ENCODE measurements at regions not wholly inside any gene's neighbourhood (a gene's known extent, or its start where the extent isn't known, plus 50 kb on each side); places are given as distances from the start of the nearest gene placed in this dataset.

DNA sequence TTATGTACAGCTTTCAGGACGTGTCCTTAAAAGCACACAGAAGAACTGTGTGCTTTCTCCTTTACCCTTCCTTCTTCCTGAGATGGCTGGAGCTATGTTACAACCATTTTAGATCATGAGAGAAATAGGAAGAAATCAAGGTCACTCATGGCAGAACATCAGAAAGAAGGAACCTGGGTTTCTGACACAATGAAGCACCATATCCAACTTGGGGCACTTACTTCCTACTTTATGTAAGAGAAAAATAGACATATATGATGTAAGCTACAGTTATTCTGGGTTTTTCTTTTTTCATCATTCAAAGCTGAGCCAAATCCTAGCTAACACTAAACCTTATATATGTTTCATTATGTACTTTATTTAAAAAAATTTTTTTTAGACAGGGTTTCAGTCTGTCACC is 79.5 kb downstream of the FAM161A start:
- intact Hi-C loops (cut with DNase I; ENCODE audit: low total_unique reads), result no loop called here

GRCh38 chr2:61771904-61772845 is 81.7 kb downstream of the FAM161A start:
- Histone ChIP-seq H3K36me3 (no peaks in the 10 kb centered on the region), H3K27me3 (no peaks in the 10 kb centered on the region), H3K4me1 (no peaks in the 10 kb centered on the region), H3K27ac (no peak overlapping the region), H3K9me3 (no peaks in the 10 kb centered on the region), H3K4me3 (no peak overlapping the region)
- no peak for DNase-seq (ENCODE audit: low spot score in 2 of 2)
- no peak for TF ChIP-seq CTCF (IDR thresholded peaks at IDR 0.05)
- TF ChIP-seq POLR2AphosphoS5 (IDR thresholded peaks at IDR 0.05), result no peak
- TF ChIP-seq POLR2A (IDR thresholded peaks at IDR 0.05), result no peak
- intact Hi-C loops (cut with DNase I; ENCODE audit: low total_unique reads), result no loop called here

More for the DNA sequence above, 79.5 kb downstream of the FAM161A start:
- no peak overlapping the region for H3K27ac ChIP-seq
- no peak for DNase-seq (ENCODE audit: low spot score in 2 of 2)
- no peaks in the 10 kb centered on the region for H3K36me3 ChIP-seq
- TF ChIP-seq POLR2AphosphoS5 (IDR thresholded peaks at IDR 0.05) (no peak), POLR2A (IDR thresholded peaks at IDR 0.05) (no peak), CTCF (IDR thresholded peaks at IDR 0.05) (no peak)
- H3K27me3 ChIP-seq, result no peaks in the 10 kb centered on the region
- no peaks in the 10 kb centered on the region for H3K4me1 ChIP-seq
- H3K4me3 ChIP-seq, result no peak overlapping the region
- no peaks in the 10 kb centered on the region for H3K9me3 ChIP-seq

DNA sequence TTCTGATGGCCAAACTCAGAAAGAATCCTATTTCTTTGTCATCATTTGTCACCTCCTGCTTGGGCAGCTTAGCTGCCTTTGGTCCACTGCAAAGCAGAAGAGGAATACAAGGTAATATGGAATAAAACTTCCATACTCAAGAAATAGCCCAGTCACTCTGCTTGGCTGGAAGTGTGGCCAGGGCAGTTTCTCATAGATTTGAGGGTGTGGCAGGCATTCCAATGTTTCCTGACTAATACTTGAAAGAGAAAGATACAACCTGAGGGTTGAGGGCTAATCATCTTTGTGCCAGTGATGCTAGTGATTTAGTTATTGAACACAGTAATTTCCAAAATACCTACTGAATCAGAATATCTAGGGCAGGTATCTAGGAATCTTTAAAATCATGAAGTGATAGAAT is 83.1 kb downstream of the FAM161A start:
- no peak overlapping the region for H3K4me3 ChIP-seq
- H3K27ac ChIP-seq, result no peak overlapping the region
- TF ChIP-seq CTCF (IDR thresholded peaks at IDR 0.05) (no peak), POLR2A (IDR thresholded peaks at IDR 0.05) (no peak), POLR2AphosphoS5 (IDR thresholded peaks at IDR 0.05) (no peak)
- DNase-seq (ENCODE audit: low spot score in 2 of 2), result no peak
- intact Hi-C loops (cut with DNase I; ENCODE audit: low total_unique reads), result no loop called here
- no peaks in the 10 kb centered on the region for H3K4me1 ChIP-seq
- no peaks in the 10 kb centered on the region for H3K9me3 ChIP-seq
- no peaks in the 10 kb centered on the region for H3K27me3 ChIP-seq
- no peaks in the 10 kb centered on the region for H3K36me3 ChIP-seq

- Histone ChIP-seq H3K4me3 (no peak overlapping the region), H3K36me3 (no peaks in the 10 kb centered on the region), H3K27ac (no peak overlapping the region), H3K9me3 (no peaks in the 10 kb centered on the region), H3K27me3 (no peaks in the 10 kb centered on the region), H3K4me1 (no peaks in the 10 kb centered on the region)
- TF ChIP-seq POLR2A (IDR thresholded peaks at IDR 0.05) (no peak), POLR2AphosphoS5 (IDR thresholded peaks at IDR 0.05) (no peak), CTCF (IDR thresholded peaks at IDR 0.05) (no peak)
- no peak for DNase-seq (ENCODE audit: low spot score in 2 of 2)
- intact Hi-C loops (cut with DNase I; ENCODE audit: low total_unique reads), result no loop called here
Observed at GRCh38 chr2:61770298-61770697, 83.6 kb downstream of the FAM161A start.

- intact Hi-C loops (cut with DNase I; ENCODE audit: low total_unique reads), result no loop called here
- Histone ChIP-seq H3K36me3 (no peaks in the 10 kb centered on the region), H3K9me3 (no peaks in the 10 kb centered on the region), H3K27ac (no peak overlapping the region), H3K27me3 (no peaks in the 10 kb centered on the region), H3K4me1 (no peaks in the 10 kb centered on the region), H3K4me3 (no peak overlapping the region)
- no peak for DNase-seq (ENCODE audit: low spot score in 2 of 2)
- TF ChIP-seq POLR2A (IDR thresholded peaks at IDR 0.05) (no peak), CTCF (IDR thresholded peaks at IDR 0.05) (no peak), POLR2AphosphoS5 (IDR thresholded peaks at IDR 0.05) (no peak)
Observed at GRCh38 chr2:61769093-61769675, 84.7 kb downstream of the FAM161A start.

Measured in breast epithelium (tissue), 4 donors.